NCI-H2081 (cell line): ENCODE measurements at regions not wholly inside any gene's neighbourhood (a gene's known extent, or its start where the extent isn't known, plus 50 kb on each side); places are given as distances from the start of the nearest gene placed in this dataset.
"Not testable (repeated sequence)": the region's sequence is repeated elsewhere in the genome, so short reads cannot be mapped to it uniquely, and the experiment has no call there.

ENCODE experiments used
- DNase-seq, 2 experiments: peaks; one replicate each; lab custom pipeline; 2025; lab: John Stamatoyannopoulos, UW

DNA sequence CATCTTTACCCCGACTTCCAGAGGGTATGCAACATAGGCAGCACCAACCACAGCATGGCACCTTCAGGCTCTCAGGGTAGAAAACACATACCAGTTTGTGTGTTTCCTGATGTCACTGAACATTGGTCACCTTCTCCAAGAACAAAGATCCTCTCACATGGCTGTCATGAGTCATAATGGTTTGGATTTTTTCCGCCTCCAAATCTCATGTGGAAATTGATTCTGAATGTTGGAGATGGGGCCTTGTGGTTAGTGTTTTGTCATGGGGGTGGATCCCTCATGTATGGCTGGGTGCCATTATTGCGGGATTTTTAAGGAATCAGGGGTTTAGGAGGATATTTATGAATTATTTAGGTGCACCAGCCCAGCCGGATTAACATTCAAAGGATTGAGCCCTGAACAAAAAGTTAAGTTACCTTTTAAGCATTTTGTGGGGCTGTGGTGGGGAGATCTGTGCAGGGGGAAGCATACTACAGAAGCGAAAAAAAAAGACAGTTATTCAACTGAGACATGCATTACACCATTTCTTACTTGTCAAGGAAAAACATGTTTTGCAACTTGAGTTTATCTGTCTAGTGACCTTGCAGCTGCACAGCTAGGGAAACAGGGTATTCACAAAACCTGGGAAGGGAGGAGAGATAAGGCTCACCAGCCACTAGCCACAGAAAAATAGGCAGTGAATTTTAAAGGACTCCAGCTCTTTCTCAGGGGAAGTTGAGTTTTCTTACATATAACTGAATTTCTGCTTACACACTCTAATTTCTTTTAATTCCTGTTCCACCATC is 774.1 kb upstream of the AUTS2 start:
- no peak for DNase-seq

DNA sequence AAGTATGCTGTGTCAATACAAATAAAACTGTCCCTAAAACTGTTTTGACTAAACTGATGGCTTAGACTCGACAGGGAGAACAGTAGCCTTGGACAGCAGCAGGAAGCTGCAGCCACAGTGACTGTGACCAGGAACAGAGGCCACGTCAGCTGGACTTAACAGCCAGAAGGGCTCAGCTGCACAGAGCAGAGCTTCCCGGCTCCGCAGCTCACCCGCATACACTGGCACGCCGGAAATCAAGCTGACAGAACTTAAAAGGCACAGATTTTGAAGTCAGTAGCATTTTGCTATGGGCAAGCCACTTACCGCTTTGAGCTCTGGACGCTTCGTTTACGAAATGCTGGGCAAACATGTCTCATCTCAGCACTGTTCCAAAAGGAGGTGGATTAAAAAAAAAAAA is 769.7 kb upstream of the AUTS2 start:
- DNase-seq: no peak

DNA sequence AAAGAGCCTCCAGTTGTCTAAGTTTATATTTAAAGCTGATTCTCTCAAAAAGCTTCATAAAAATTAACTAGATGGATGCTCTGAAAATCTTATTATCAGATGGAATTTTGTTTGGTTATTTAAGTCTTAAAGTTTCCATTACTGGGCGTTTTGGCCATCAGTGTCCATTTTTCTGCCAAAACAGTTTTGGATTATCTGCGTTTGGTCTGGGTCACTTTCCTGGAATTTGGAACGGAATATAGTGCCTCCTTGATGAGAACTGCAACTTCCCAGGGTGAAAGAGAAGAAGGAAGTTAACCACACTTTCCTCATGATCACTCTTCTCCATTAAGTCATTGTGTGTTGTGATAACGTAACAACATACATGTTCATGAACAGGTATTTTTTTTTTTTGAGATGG is 764.9 kb upstream of the AUTS2 start:
- DNase-seq: no peak

DNA sequence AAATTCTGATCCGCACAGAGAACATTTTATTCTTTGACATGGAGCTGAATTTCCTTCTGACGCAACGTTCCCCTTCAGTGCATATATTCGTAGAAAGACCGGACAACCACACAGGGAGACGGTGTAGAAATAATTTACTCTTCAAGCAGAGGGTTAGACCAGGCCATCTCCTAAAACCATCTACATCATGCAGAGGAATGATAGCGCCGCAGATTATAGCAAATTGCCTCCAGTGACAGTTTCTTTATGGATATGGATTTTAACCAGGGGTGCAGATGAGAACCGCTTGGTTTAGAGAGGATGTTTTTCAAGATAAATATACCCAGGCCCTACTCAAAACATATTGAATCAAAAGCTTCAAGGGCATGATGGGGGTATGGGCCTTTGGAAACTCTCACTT is 759.3 kb upstream of the AUTS2 start:
- no peak for DNase-seq

DNA sequence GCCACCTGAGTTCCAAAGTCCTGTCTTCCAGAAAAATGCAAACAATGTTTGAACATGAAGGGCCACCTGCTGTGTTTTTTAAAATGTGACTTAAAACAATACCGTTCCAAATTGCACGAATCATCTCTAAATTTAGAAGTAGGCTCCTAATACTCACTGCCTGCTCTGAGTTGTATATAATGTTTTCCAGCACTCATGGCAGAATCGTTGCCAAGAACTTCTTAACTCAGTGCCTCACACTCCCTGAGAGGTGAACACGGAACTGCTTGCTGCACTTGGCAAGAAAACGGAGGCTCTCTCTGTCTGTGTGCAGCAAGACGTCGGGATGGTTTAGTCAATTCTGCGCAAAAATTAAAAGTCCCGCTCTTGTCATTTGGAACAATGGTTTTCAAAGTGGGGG is 757.3 kb upstream of the AUTS2 start:
- no peak for DNase-seq

DNA sequence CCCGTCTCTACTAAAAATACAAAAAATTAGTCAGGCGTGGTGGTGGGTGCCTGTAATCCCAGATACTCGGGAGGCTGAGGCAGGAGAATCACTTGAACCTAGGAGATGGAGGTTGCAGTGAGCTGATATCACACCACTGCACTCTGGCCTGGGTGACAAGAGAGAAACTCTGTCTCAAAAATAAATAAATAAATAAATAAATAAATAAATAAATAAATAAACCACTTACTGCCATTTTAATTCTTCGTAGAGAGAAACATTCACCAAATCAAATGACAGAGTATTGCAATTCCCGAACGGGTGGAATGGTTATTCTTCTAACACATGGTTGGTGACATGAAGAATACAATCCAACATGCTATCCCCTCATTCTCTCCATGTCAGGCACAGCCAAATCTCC is 754.3 kb upstream of the AUTS2 start:
- not testable (repeated sequence) for DNase-seq

DNA sequence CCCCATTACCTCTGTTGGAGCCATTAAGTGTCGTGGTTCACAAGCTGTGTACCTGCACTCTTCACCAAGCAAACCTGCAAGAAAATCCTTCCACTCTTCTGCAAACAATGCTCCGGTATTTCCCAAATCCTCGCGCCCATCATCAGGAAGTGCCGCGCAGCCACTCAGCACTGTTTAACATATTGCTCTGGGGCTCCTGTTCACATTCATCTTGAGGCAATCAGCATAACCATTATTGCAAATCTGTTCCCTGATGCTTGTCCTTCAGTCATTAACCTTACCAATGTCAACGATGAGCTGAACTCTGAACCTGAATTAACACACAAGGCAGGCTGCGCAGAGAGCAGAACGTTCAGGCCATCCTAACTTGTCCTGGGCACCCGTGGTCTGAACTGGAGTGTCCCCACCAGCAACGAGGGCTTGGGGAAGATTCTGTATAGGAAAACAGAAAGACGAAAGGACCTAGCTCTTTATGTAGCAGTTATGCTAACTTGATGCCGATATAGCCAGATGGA is 751.4 kb upstream of the AUTS2 start:
- DNase-seq: no peak

DNA sequence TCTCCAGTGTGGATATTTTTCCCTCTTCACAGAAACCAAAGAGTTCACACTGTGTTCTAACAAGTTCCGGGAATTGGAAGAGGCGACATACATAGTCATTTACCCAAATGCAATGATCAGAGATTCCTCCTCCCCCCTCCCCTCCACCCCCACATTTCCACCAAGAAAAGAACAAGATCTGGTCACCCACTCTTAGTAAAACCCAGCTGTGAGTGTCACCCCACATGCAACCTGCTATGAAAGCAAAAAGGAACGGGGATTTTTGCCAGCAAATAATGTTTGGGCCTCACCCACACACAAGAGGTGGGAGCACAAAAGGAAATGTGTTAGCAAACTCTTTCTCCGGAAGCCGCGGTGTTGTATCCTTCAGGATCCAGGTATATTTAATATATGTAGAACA is 745.0 kb upstream of the AUTS2 start:
- DNase-seq: no peak

DNA sequence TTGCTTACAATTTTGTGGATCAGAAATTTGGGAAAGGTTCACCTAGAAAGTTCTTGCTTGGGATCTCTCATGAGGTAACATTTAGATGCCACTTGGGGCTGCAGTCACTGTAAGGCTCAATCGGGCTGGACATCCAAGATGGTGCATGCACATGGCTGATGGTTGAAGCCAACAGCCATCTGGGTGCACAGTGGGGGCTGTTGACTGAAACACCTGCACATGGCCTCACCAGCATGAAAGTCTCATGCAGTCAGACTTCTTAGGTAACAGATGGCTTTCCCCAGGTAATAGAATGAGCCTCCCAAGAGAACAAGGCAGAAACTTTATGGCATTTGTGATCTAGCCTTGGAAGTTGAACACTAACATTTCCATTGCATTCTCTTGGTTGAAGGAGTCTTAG is 740.7 kb upstream of the AUTS2 start:
- no peak for DNase-seq

DNA sequence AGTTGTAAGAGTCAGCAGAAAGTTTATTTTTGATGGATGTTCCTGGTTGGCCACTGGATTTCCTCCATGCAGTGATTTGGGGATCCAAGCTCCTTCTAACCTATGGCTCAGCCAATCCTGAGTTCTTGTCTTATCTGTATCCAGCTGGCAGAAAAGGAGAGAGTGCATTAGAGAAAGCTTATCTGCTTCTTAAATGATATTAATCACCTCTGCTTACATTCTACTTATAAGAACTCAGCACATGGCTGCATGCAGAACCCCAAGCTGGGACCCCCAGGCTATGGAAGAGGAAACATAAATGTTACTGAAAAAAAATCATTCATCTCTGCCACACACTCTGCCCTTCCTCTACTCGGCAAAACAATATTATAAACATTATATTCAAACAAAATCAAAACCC is 739.8 kb upstream of the AUTS2 start:
- no peak for DNase-seq

DNA sequence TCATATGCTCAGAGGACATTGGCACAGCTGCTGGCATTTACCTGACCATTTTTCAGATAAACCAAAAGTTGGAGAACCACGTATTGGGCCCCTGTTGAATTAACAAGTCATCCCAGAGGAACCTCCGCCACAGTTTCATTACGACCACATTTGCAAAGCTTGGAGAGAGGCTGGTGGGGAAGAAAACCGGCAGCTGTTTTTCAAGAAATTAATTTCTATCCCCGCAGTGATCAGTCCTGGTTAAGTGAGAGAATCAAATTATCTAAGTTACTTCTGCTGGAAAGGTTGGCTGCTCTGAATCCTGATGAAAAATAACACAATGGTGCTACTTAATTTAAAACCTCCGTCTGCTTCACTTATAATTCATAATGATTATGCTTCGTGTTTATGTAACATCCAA is 737.1 kb upstream of the AUTS2 start:
- no peak for DNase-seq

DNA sequence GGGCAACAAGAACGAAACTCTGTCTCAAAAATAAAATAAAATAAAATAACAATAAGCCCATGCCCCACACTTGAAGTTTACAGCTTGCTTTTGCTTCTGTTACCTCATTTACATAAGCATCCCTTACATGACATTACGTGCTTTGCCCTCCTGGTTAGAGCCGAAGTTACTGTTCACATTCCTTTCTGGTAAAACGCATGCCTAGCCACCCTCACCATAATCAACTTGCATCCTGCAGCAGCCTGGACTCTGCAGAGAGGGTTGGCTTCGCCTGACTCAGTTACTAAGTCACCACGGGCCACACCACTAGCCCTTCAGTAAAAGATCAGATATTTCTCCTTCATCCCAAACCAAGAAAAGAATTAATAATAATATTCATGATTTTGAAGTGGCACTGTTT is 736.0 kb upstream of the AUTS2 start:
- no peak for DNase-seq

DNA sequence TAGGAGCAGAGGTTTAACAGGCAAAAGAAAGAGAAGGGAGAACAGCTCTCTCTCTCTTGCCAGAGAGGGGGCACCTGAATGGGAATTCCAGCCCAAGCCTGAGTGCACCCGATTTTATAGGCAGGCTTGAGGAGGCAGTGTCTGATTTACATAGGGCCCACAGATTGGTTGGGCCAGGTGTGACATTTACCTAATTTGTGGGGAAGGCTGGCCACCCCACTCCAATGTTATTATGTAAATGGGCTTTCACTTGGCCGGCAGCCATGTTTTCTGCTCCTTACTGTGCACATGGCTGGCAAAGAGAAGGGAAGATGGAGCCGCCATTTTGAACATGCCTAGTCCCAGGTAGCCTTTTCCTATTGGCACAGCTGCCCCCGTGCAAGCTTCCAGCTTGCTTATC is 735.5 kb upstream of the AUTS2 start:
- DNase-seq: peak; percentile 48 to 83

DNA sequence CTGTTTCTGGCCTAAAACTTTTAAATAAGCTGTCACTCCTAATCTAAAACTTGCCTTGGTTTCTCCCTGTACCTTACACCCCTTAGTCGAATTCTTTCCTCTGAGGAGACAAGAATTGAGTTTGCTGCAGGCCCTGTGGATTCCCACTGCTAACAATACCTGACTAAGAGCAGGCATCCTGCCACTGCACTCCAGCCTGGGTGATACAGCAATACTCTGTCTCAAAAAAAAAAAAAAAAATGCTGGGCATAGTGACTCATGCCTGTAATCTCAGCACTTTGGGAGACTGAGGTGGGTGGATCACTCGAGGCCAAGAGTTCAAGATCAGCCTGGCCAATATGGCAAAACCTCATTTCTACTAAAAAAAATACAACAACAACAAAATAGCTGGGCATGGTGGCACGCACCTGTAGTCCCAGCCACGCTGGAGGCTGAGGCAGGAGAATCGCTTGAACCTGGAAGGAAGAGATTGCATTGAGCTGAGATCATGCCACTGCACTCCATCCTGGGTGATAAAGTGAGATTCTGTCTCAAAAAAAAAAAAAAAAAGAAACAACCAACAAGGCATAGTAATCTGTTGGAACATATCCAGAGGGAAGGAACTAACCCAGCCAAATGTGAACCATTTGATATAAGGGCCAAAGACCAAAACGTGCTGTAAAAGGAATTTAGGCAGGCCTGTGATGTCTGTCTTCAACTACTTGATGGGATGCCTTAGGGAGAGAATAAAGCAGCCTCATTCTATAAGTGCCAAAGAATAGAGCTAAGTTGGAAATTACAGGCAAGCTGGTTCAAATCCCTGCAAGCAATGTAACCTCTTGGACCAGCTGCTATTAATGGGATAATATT is 732.7 kb upstream of the AUTS2 start:
- DNase-seq: no peak

DNA sequence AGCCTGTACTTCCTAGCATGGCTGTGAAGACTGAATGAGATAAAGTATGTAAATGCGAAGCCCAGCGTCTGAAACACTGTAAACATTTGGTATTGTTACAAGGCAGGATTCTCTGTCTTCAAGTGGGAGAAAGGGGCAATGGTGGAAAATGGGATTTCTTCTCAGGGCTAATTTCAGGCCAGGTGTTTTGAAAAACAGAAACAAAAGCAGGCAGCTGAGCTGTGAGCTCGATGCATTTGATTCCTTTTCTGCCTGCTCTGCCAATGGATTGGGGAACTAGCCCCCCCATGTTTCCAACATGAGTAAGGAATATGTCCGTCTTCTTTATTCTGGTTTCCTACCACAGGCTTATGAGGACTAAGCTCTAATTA is 732.1 kb upstream of the AUTS2 start:
- no peak for DNase-seq

DNA sequence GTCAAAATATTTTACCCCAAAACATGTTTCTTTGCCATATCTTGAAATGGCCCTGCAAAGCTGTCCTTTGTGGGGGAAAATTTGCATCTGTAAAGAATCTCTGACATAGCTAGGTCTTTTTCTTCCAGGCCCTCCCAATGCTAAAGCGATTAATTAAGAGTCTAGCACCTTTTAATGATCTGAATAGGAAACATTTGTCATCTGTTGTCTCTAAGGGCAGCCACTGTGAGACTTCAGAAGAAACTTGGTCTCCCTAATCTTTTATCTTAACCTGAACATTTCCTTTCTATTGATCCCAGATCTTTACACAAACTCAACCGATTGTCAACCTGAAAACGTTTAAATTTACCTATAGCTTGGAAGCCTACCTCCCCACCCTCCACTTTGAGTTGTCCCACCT is 731.6 kb upstream of the AUTS2 start:
- DNase-seq: not testable (repeated sequence)

DNA sequence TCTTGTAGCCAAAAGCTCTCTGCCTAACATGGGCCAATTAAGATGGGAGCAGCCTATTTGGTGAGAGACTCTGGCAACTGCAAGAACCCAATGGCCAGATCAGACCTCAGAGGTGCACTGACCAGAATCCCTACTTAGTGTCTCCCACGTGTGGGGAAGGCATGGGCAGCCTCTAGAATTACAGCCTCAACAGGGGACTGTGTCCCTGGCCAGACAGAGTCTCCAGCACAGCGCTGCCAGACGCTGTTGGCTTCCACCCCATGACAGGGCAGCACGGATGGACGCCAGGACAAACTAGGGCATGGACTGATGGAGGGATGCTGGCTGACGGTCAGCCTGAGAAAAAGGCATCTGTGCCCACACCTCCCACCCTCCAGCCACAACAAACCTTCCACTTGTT is 729.3 kb upstream of the AUTS2 start:
- no peak for DNase-seq

DNA sequence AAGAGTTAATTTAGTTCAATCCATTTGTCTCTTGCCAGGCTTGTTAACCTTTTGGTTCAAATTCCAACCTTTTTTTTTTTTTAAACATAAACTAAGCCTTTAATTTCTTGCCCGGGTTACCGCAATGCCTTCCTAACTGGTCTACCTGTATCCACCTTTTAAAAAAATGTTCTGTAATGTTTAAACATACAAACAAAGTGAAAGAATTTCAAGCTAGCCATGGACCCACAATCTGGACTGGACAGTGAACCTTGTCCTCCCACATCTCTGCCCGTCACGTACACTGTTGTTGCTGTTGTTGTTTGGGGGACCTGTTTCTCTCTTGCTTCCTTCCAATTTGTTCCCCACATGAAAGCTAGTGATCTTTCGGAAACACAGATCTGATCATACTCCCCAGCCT is 724.7 kb upstream of the AUTS2 start:
- DNase-seq: no peak

DNA sequence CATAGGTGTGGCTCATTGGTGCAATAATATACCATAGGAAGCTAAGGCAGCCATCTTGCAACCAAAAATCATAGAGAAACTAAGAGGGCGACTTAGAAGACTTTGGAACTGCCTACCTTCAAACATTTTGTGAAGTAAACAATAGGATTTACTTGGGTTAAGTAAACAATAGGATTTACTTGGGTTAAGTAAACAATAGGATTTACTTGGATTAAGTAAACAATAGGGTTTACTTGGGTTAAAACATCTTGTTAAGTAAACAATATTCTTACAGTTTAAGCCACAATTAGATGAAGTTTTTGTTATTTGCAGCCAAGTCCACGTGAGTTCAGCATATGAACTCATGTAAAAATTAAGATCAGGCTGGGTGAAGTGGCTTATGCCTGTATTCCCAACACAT is 722.4 kb upstream of the AUTS2 start:
- DNase-seq: no peak

DNA sequence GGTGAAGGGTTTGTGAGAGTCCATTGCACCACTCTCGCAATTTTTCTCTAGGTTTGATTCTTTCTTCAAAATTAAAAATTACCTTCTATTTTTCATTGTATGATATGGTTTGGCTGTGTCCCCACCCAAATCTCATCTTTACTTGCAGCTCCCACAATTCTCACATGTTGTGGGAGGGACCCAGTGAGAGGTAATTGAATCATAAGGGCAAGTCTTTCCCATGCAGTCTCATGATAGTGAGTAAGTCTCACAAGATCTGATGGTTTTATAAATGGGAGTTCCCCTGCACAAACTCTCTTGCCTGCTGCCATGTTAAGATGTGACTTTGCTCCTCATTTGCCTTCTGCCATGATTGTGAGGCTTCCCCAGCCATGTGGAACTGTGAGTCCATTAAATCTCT is 711.2 kb upstream of the AUTS2 start:
- not testable (repeated sequence) for DNase-seq

DNA sequence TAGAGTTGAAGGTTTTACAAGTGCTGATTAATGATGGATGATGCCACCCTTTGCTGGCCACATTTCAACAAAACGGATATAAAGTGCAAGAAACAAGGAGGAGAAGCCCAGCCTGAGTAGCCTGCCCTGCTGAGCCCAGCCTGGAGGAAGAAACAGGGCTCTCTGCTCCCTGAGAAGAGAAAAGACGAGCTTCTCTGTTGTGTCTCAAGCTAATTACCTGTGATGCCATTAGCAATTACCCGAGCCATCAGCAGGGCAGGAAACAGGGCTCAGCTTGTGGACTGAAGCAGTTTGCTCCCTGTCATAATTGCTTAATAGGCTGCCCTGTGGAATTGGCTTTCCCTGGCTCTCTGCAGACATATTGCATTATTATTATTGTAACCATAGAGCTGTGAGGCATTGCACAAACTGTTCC is 709.3 kb upstream of the AUTS2 start:
- peak; percentile 70 to 91 for DNase-seq

DNA sequence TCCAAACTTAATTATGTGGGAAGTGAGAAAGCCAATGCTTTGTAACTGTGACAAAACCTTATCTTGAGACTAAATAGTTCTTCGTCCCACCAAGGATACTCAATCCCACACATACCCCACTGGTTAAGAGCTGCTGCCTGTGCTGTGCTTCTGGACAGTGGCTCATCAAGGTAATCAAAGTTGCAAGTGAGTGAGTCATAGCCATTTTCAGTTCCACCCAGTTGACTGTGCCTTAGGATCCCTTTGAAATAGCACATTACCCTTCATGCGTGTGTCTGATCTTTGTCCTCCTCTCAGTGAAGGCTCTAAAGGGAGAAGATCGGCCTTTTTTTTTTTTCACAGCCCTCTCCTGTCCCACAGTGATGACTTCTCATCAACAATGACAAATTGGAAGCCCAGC is 706.0 kb upstream of the AUTS2 start:
- no peak for DNase-seq

DNA sequence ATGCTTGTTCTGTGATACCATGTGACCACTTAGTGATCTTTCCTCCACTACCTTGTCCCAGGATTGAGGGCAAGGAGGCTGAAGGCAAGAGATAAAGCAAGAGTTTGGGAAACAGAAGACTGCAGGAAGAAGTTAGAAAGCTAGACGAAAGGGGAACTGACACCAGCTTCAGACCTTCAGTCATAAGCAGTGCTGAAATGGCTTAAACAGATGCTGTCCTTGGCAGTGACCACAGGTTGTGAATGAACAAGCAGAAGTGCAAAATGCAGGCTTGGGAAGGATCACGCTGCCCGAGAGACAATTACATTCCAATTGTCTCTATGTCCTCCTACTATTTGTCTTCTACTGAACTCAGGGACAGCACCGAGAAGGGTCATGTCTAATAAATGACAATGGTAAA is 704.9 kb upstream of the AUTS2 start:
- no peak for DNase-seq
